GM18526 (cell line): ENCODE measurements at regions not wholly inside any gene's neighbourhood (a gene's known extent, or its start where the extent isn't known, plus 50 kb on each side); places are given as distances from the start of the nearest gene placed in this dataset.

Source experiments
- POLR2A ChIP-seq: IDR thresholded peaks from 3 replicates; pipeline ENCODE4 v1.6.1; 2011; ENCODE audit not compliant: insufficient read length; ENCODE audit errors: extremely low read depth

DNA sequence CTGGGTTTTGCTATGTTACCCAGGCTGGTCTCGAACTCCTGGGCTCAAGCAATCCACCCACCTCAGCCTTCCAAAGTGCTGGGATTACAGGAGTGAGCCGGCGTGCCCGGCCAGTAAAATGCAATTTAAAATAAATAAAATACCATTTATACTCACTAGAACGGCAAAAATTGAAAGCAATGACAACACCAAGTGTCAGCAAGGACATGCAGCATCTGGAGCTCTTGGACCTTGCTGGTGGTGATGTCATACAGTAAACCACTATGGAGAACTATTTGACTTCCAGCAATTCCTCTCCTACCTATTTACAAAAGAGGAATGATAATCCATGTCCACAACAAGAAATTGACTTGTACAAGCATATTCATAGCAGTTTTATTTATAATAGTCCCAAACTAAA is 105.7 kb upstream of the PHACTR1 start:
- TF ChIP-seq POLR2A: no peak

DNA sequence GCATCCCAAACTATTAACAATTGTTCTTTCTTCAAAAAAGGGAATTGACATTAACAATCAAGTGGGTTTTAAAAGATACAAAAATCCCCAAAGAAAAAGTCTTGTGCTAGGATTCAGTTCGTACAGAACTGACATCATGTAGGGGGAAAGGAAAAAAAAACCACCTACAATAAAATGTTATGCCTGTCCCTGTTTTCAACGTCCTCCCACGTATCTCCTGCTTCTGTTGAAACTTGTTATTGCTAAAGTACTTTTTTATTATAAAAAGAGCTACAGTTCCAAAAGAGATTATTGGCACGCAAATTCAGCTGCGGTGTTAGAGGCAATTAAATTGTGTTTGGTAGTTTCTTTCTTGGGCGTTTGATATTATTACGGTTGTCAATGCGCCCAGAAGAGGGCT is 102.8 kb upstream of the PHACTR1 start:
- no peak for TF ChIP-seq POLR2A

DNA sequence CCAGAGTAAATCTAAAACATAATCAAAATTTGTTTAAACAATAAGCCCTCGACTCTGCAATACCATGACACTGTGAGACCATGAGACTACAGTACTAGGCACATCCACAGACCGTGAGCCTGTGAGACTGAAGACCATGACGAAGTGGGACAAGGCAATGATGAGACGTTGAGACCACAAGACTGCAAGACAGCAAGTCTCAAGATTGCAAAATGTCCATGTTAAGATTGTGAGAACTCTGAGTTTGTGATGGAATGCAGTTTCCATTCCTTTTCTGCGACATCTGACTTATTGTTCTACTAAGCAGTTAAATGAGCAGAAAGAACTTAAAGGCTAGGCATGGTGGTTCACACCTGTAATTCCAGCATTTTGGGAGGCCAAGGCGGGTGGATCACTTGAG is 102.1 kb upstream of the PHACTR1 start:
- TF ChIP-seq POLR2A: no peak

DNA sequence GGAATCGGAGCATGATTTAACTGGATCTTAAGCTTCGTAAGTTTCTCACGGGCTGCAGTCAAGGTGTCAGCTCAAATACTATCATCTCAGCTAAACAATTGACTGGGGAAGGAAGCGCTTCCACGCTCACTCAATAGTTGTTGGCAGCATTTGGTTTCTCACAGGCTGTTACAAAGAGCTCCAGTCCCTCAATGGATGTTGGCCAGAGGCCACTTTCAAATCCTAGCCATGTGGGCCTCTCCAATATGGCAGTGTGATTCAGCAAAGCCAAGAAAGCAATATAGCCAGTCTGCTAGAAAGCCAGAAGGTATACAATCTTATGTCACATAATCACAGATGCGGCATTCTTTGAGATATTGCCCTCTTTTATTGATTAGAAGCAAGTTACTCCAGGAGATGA is 98.3 kb upstream of the PHACTR1 start:
- TF ChIP-seq POLR2A: no peak

GRCh38 chr6:12621754-12622153 is 94.8 kb upstream of the PHACTR1 start:
- no peak for TF ChIP-seq POLR2A

DNA sequence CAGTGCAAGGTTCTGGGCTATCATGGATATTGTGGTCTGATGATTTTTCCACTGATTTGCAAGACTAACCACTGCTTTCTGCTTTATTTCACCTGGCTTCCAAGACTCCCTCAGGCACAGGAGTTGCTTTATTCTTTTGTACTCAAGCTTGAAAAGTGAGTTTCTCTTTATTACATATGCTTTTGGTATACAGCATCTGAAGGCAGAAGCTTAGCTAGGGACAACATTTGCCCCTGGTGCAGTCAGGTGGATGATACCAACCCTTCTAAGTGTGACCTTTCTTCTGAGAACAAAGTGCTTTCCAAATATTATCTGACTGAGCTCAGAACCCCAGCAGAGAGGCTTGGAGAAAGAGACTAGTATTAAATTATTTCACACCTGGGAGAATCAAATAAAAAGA is 94.0 kb upstream of the PHACTR1 start:
- TF ChIP-seq POLR2A: no peak

DNA sequence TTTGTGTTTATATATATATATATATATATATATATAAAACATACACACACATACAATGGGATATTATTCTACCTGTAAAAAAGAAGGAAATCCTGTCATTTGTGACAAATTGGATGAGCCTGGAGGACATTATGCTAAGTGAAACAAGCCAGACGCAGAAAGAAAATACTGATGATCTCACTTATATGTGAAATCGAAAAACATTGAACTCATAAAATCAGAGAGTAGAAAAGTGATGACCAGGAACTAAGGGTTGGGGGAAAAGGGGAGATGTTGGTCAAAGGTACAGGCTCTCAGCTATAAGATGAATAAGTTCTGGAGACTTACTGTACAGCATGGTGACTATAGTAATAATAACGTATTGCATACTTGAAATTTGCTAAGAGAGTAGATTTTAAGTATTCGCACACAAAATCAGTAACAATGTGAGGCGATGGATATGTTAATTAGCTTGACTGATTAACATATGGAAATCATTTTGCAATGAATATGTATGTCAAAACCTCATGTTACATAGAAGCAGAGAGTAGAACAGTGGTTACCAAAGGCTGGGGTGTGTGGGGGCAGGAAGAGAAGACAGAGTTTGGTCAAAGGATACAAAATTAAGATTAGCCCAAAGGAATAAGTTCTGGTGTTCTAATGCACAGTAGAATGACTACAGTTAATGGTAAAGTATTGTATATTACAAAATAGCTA is 92.3 kb upstream of the PHACTR1 start:
- TF ChIP-seq POLR2A: no peak

DNA sequence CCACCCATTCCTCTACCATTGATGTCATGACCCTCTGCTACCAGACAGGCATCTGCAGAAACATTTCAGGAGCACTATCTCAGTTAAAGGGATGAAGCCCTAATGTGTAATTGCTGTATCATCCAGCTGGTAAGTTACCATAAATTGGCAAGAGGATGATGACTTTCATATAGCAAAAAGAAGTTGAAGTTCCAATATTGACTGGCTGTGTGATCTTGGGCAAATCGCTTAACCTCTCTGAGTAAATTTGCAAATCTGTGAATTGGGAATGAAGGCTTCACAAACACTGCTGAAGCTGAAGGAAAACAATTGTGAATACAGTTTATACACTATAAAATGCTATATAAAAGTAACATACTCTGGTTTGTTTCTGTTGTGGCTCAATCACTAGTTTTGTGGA is 89.5 kb upstream of the PHACTR1 start:
- TF ChIP-seq POLR2A: no peak

- TF ChIP-seq POLR2A: no peak
Observed at GRCh38 chr6:12628327-12628726, 88.2 kb upstream of the PHACTR1 start.

DNA sequence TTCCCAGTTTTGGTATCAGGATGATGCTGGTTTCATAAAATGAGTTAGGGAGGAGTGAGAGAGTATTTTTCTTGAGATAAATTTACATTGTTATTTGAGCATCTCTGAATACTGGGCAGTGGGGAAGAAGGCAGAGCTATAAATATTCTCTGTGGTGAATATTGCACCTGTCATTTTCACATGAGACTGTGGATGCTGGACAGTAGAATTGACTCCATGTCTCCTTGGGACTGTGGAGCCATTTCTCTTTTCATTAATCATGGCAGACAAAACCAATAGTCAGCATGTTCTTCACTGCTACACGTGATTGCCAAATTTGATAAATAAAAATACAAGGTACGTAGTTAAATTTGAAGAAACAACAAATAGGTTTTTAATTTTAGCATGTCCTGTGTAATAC is 81.2 kb upstream of the PHACTR1 start:
- no peak for TF ChIP-seq POLR2A

DNA sequence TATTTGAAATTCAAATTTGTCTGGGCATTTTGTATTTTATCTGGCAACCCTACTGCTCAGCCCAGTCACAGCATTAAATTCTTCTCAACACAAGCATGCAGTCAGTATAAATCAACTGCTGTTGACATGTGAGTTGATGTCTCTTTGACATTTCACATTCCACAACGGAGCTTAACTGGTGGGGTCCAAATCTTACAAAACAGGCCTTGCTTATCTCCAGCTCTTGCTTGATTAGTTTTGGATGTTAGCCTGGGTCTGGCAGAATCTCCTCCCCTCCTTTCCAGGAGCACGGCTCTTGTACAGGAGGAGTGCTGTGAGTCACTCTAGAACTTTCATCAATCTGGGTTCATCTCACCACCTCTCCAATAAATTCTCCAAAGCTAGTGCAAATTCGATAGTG is 80.8 kb upstream of the PHACTR1 start:
- no peak for TF ChIP-seq POLR2A

DNA sequence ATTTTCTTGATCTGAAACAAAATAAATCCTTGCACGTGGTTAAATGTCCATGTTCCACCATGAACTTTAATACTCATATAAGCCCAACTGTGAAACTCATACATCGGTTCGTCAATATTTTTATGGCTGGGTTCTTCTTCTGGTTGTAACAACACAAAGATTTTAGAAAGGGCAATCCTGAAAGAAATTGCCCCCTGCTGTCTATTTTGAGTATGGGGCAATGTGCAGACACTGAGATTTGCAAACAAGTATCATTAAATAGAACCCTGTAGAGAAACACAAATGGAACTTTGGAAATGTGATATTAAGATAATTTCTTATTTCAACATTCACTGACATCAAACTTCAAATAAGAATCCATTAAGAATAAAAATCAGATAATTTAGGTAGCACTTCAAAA is 80.2 kb upstream of the PHACTR1 start:
- TF ChIP-seq POLR2A: no peak

DNA sequence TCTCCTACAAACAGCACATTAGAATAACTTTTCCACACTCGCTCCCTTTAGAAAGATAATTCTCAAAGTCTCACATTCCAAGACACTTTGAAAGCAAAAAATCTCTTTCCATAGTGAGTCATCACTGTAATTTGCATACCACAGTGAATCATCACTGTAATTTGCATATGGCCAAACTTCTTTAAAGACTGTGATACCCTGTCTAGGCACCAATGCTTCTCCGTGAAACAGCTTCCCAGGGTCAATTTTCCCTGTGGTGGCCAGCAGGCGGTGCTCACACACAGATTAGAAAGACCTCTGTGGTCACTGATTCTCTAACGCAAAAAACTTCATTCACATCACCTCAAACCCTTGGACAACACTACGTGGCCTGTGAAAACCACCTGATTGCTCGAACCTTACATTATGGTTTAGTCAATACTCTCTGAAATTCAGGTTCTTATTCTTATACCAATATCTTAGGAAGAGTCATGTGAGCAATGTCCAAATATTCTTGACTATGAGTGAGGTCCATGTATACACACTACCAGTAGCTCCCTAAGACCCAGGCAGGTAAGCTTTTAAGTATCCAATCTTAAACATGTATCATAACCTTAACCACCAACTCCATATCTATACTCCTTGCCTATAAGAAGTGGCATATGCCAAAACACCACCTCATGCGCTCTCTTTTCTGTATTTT is 78.5 kb upstream of the PHACTR1 start:
- TF ChIP-seq POLR2A: no peak

GRCh38 chr6:12640438-12640837 is 76.1 kb upstream of the PHACTR1 start:
- TF ChIP-seq POLR2A: no peak

DNA sequence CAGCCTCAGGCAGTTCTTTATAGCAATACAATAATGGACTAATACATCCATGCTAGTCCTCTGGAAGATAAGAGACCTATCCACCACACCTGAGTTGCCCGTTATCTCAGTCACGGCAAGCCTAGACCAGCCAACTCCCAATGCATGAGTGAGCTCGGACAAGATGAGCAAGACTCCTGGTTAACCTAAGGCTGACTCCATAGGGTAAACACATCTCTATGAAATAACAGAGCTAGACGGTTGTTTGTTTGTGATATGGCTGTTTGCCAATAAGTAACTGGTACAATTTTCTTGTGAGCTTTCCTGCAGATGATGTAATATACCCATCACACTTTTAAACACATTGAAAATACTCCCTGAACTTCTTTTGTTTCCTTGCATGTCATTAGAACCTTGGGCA is 70.6 kb upstream of the PHACTR1 start:
- no peak for TF ChIP-seq POLR2A

DNA sequence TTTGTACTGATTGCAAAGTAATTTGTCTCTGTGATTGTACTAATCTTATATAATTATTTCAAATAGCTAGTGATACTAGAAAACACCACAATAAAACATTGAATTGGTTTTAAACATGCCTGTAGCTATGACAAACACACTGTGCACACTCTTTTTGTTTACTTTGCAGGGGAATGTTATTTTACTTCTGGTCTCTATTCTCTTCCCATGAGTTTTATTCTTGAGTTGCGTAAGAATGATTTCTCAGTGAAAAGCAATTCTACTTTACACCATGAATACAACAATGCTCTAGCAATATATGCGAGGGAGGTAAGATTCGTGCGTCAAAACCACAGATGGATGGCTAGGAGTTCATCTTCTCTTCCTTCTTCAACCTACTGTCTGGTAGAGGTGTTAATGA is 68.4 kb upstream of the PHACTR1 start:
- no peak for TF ChIP-seq POLR2A

GRCh38 chr6:12649325-12649724 is 67.2 kb upstream of the PHACTR1 start:
- no peak for TF ChIP-seq POLR2A

GRCh38 chr6:12653486-12653885 is 63.1 kb upstream of the PHACTR1 start:
- TF ChIP-seq POLR2A: no peak

DNA sequence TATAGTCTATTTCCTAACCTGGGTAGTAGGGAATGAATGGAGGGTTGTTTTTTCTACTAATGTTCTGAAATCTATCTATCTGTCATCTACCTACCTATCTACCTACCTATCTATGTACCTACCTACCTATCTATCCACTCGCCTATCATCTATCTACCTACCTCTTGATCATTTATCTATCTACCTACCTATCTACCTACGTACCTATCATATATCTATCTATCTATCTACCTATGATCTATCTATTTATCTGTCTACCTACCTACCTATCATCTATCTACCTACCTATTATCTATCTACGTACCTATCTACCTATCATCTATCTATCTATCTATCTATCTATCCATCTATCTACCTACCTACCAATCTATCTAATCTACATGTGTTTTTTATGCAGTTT is 62.5 kb upstream of the PHACTR1 start:
- no peak for TF ChIP-seq POLR2A
